ENCODE measurements at regions not wholly inside any gene's neighbourhood (a gene's known extent, or its start where the extent isn't known, plus 50 kb on each side); places are given as distances from the start of the nearest gene placed in this dataset.
"Not testable (repeated sequence)": the region's sequence is repeated elsewhere in the genome, so short reads cannot be mapped to it uniquely, and the experiment has no call there.

DNA sequence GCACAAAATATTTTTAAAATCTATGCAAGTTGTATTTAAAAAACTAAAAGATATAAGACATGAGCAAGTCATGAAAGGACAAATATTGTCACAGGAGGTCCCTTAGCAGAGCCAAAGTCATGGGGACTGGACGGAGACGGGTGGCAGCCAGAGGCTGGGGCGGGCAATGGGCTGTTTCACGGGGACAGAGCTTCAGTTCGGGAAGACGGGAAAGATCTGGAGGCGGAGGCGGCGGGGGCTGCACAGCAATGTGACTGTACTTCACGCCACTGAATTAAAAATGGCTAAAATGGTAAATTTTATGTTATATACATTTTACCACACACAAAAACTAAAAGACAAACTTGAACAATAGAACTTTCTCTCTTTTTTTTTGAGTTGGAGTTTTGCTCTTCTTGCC, 60.0 kb upstream of the METRNL start:
- no peak overlapping the region for H3K4me3 ChIP-seq (replicated peaks; ENCODE audit: low read depth, low read length)
- no peak for DNase-seq (ENCODE audit: extremely low read depth, low read depth)
- TF ChIP-seq, protein P1, sequence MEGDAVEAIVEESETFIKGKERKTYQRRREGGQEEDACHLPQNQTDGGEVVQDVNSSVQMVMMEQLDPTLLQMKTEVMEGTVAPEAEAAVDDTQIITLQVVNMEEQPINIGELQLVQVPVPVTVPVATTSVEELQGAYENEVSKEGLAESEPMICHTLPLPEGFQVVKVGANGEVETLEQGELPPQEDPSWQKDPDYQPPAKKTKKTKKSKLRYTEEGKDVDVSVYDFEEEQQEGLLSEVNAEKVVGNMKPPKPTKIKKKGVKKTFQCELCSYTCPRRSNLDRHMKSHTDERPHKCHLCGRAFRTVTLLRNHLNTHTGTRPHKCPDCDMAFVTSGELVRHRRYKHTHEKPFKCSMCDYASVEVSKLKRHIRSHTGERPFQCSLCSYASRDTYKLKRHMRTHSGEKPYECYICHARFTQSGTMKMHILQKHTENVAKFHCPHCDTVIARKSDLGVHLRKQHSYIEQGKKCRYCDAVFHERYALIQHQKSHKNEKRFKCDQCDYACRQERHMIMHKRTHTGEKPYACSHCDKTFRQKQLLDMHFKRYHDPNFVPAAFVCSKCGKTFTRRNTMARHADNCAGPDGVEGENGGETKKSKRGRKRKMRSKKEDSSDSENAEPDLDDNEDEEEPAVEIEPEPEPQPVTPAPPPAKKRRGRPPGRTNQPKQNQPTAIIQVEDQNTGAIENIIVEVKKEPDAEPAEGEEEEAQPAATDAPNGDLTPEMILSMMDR (IDR thresholded peaks at IDR 0.05; ENCODE audit: low read depth, low read length, missing control alignments), result no peak

DNA sequence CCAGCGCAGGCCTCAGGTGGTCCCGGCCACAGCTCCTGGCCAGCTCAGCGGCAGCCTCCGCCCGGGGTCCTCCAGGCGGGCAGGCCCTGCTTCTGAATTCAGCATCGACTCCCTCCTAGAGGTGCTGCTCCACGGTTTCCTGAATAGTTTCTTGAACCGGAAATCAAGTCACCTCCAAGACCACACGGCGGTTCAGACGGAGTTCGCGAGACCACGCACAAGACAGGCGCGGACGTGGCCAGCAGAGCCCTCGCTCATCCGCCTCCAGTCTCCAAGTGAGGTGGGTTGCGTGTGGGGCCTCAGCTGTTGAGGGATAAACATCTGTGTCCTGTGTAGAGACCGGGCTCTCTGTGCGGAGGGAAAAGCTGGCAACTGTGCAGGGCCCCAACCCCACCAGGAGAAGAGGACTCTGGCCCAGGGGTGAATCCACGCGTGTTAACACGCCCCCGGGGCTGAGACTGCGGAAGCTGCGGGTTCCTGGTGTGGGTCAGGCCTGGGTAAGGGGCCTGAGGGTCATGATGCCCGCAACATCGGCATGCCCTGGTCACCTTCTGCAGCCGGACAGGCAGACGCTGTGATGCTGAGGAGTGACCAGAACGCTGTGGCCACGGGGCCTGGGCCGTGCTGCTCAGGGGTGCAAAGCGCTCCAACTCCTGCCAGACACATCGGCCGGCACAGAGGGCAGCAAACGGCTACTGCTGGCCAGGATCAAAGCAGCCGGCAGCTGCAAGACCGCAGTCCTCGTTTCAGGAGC, 55.0 kb upstream of the METRNL start:
- no peak for DNase-seq (ENCODE audit: extremely low read depth, low read depth)
- TF ChIP-seq, protein P1 (IDR thresholded peaks at IDR 0.05; ENCODE audit: low read depth, low read length, missing control alignments), result no peak
- H3K4me3 ChIP-seq (replicated peaks; ENCODE audit: low read depth, low read length), result no peak overlapping the region

DNA sequence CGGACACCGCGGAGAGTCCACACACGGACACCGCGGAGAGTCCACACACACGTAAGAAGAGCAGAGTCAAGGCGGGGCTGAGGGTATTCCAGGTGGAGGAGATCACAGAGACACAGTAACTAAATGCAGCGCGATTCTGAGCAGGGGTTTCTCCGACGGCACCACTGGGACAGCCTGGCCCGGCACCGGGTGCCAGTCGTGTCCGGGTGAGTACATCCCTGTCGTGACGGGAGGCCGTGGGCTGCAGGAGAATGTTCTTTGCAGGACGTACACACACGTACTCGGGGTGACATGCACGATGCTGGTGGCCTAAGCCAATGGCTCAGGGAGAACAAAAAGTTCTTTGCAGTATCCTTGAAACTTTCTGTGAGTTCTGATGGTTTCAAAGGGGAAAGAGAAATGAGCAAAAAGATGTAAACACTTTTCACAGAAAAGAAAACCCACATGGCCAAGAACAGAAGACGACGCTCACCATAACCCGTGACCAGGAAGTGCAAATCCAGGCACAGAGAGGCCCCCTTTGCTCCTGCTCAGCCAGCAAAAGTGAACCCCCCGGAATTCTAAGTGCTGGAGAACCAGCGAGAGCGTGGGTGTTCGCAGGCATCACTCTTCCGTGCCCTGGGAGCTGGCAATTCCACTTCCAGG, 53.7 kb upstream of the METRNL start:
- DNase-seq (ENCODE audit: extremely low read depth, low read depth), result no peak
- H3K4me3 ChIP-seq (replicated peaks; ENCODE audit: low read depth, low read length), result no peak overlapping the region
- TF ChIP-seq, protein P1 (IDR thresholded peaks at IDR 0.05; ENCODE audit: low read depth, low read length, missing control alignments), result no peak

DNA sequence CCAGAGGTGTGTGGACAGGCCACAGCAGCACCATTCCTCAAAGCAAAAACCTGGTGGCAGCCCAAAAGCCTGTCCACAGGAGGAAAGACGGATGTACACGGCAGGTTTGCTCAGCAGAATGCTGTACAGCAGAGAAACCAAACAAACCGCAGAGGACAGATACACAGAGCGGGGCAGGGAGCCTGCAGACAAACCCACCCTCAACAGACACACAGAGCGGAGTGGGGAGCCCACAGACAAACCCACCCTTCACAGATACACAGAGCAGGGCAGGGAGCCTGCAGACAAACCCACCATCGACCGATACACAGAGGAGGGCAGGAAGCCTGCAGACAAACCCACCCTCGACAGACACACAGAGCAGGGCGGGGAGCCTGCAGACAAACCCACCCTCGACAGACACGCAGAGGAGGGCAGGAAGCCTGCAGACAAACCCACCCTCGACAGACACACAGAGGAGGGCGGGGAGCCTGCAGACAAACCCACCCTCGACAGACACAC, 53.0 kb upstream of the METRNL start:
- no peak overlapping the region for H3K4me3 ChIP-seq (replicated peaks; ENCODE audit: low read depth, low read length)
- no peak for DNase-seq (ENCODE audit: extremely low read depth, low read depth)
- TF ChIP-seq, protein P1 (IDR thresholded peaks at IDR 0.05; ENCODE audit: low read depth, low read length, missing control alignments), result no peak

DNA sequence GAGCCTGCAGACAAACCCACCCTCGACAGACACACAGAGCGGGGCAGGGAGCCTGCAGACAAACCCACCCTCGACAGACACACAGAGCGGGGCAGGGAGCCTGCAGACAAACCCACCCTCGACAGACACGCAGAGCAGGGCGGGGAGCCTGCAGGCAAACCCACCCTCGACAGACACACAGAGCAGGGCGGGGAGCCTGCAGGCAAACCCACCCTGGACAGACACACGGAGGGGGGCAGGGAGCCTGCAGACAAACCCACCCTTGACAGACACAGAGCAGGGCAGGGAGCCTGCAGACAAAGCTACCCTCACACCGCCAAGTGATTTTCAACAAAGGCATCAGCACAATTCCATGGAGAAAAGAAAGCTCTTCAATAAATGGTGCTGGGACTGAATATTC, 52.5 kb upstream of the METRNL start:
- DNase-seq (ENCODE audit: extremely low read depth, low read depth); H3K4me3 ChIP-seq (replicated peaks; ENCODE audit: low read depth, low read length): not testable (repeated sequence)

DNA sequence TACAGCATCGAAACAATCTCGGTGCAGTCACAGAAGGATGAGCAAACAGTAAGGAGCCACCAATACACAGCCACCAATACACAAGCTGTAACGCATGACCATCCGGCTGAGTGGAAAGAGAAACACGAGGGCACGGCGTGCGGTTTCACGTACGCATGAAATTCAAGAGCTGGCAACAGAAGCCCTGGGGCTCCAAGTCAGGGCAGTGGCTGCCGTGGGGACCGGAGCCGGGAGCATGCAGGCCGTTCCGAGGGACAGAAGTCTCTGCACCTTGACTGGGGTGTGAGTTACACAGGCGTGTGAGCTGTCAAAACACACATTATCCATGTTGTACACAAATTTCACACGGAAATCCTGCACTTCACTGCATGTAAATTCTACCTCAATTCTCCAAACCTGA, 50.6 kb upstream of the METRNL start:
- no peak overlapping the region for H3K4me3 ChIP-seq (replicated peaks; ENCODE audit: low read depth, low read length)
- TF ChIP-seq, protein P1 (IDR thresholded peaks at IDR 0.05; ENCODE audit: low read depth, low read length, missing control alignments), result no peak
- DNase-seq (ENCODE audit: extremely low read depth, low read depth), result no peak

DNA sequence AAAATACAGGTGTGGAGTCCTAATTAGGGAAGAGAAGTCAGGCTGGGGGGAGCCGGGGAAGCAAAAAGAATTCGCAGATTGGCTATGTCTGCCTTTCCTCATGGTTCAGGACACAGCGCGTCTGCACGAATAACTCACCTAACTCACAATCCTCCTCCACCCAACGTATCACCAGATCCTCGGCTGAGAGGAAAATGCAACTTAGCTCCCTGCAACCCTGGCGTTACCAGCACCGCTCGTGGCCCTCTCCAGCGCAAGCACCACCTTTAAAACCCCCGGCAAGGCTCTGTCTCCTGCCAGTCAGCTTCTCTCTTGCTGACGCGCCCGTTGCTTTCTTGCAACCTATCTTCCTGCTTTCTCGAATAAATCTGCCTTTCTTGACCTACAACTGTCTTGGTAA, 49.8 kb upstream of the METRNL start:
- H3K4me3 ChIP-seq (replicated peaks; ENCODE audit: low read depth, low read length), result no peak overlapping the region
- DNase-seq (ENCODE audit: extremely low read depth, low read depth), result no peak
- TF ChIP-seq, protein P1 (IDR thresholded peaks at IDR 0.05; ENCODE audit: low read depth, low read length, missing control alignments), result no peak

Measured in HFF-Myc (cell line).